ENCODE measurements at regions not wholly inside any gene's neighbourhood (a gene's known extent, or its start where the extent isn't known, plus 50 kb on each side); places are given as distances from the start of the nearest gene placed in this dataset.

GRCh38 chr7:130821864-130822263 lies 87.9 kb upstream of the KLF14 start:
- TF ChIP-seq PAX5 (IDR thresholded peaks at IDR 0.05; ENCODE audit: insufficient read depth, low read length, severe bottlenecking) (no peak), POLR2AphosphoS5 (IDR thresholded peaks at IDR 0.05; ENCODE audit: low read depth, low read length) (no peak), POLR2A (IDR thresholded peaks at IDR 0.05; ENCODE audit: low read depth, low read length) (no peak), SPI1 (IDR thresholded peaks at IDR 0.05; ENCODE audit: low read depth, low read length) (no peak), TAF1 (IDR thresholded peaks at IDR 0.05; ENCODE audit: low read depth, low read length) (no peak), POU2F2 (IDR thresholded peaks at IDR 0.05; ENCODE audit: low read depth, low read length) (no peak)
- DNase-seq (ENCODE audit: insufficient read length, low spot score), result no peak
- FAIRE-seq, result no peak

- FAIRE-seq (no peak), DNase-seq (ENCODE audit: insufficient read length, low spot score) (no peak)
- no peak for TF ChIP-seq POLR2A (IDR thresholded peaks at IDR 0.05; ENCODE audit: low read depth, low read length)
- TF ChIP-seq SPI1 (IDR thresholded peaks at IDR 0.05; ENCODE audit: low read depth, low read length), result no peak
- no peak for TF ChIP-seq POU2F2 (IDR thresholded peaks at IDR 0.05; ENCODE audit: low read depth, low read length)
Observed at GRCh38 chr7:130822642-130823041, 88.6 kb upstream of the KLF14 start.

- TF ChIP-seq TAF1 (IDR thresholded peaks at IDR 0.05; ENCODE audit: low read depth, low read length) (no peak), SPI1 (IDR thresholded peaks at IDR 0.05; ENCODE audit: low read depth, low read length) (no peak)
- DNase-seq (ENCODE audit: insufficient read length, low spot score) (no peak), FAIRE-seq (peak; percentile 66)
Observed at GRCh38 chr7:130823060-130823459, 89.1 kb upstream of the KLF14 start.

- FAIRE-seq (no peak), DNase-seq (ENCODE audit: insufficient read length, low spot score) (no peak)
- TF ChIP-seq TAF1 (IDR thresholded peaks at IDR 0.05; ENCODE audit: low read depth, low read length), result no peak
- TF ChIP-seq POLR2A (IDR thresholded peaks at IDR 0.05; ENCODE audit: low read depth, low read length), result no peak
- no peak for TF ChIP-seq POLR2AphosphoS5 (IDR thresholded peaks at IDR 0.05; ENCODE audit: low read depth, low read length)
- TF ChIP-seq PAX5 (IDR thresholded peaks at IDR 0.05; ENCODE audit: insufficient read depth, low read length, severe bottlenecking), result no peak
- TF ChIP-seq SPI1 (IDR thresholded peaks at IDR 0.05; ENCODE audit: low read depth, low read length), result no peak
- no peak for TF ChIP-seq POU2F2 (IDR thresholded peaks at IDR 0.05; ENCODE audit: low read depth, low read length)
Observed at GRCh38 chr7:130825819-130826218, 91.8 kb upstream of the KLF14 start.

- no peak for DNase-seq (ENCODE audit: insufficient read length, low spot score)
- no peak for FAIRE-seq
- no peak for TF ChIP-seq PAX5 (IDR thresholded peaks at IDR 0.05; ENCODE audit: insufficient read depth, low read length, severe bottlenecking)
- TF ChIP-seq POLR2AphosphoS5 (IDR thresholded peaks at IDR 0.05; ENCODE audit: low read depth, low read length), result no peak
- no peak for TF ChIP-seq POU2F2 (IDR thresholded peaks at IDR 0.05; ENCODE audit: low read depth, low read length)
- no peak for TF ChIP-seq SPI1 (IDR thresholded peaks at IDR 0.05; ENCODE audit: low read depth, low read length)
- no peak for TF ChIP-seq POLR2A (IDR thresholded peaks at IDR 0.05; ENCODE audit: low read depth, low read length)
- no peak for TF ChIP-seq TAF1 (IDR thresholded peaks at IDR 0.05; ENCODE audit: low read depth, low read length)
Observed at GRCh38 chr7:130829415-130829814, 95.4 kb upstream of the KLF14 start.

GRCh38 chr7:130831322-130831721 lies 97.3 kb upstream of the KLF14 start:
- DNase-seq (ENCODE audit: insufficient read length, low spot score) (no peak), FAIRE-seq (no peak)
- no peak for TF ChIP-seq PAX5 (IDR thresholded peaks at IDR 0.05; ENCODE audit: insufficient read depth, low read length, severe bottlenecking)
- TF ChIP-seq SPI1 (IDR thresholded peaks at IDR 0.05; ENCODE audit: low read depth, low read length), result no peak
- TF ChIP-seq TAF1 (IDR thresholded peaks at IDR 0.05; ENCODE audit: low read depth, low read length), result no peak
- TF ChIP-seq POU2F2 (IDR thresholded peaks at IDR 0.05; ENCODE audit: low read depth, low read length), result no peak
- no peak for TF ChIP-seq POLR2A (IDR thresholded peaks at IDR 0.05; ENCODE audit: low read depth, low read length)
- TF ChIP-seq POLR2AphosphoS5 (IDR thresholded peaks at IDR 0.05; ENCODE audit: low read depth, low read length), result no peak

GRCh38 chr7:130831817-130832481 lies 97.9 kb upstream of the KLF14 start:
- FAIRE-seq, result no peak
- no peak for DNase-seq (ENCODE audit: insufficient read length, low spot score)
- no peak for TF ChIP-seq POLR2A (IDR thresholded peaks at IDR 0.05; ENCODE audit: low read depth, low read length)
- no peak for TF ChIP-seq TAF1 (IDR thresholded peaks at IDR 0.05; ENCODE audit: low read depth, low read length)
- TF ChIP-seq PAX5 (IDR thresholded peaks at IDR 0.05; ENCODE audit: insufficient read depth, low read length, severe bottlenecking), result no peak
- TF ChIP-seq SPI1 (IDR thresholded peaks at IDR 0.05; ENCODE audit: low read depth, low read length), result no peak

GRCh38 chr7:130838738-130839137 lies 104.7 kb upstream of the KLF14 start:
- TF ChIP-seq PAX5 (IDR thresholded peaks at IDR 0.05; ENCODE audit: insufficient read depth, low read length, severe bottlenecking) (no peak), TAF1 (IDR thresholded peaks at IDR 0.05; ENCODE audit: low read depth, low read length) (no peak), POLR2A (IDR thresholded peaks at IDR 0.05; ENCODE audit: low read depth, low read length) (no peak), POU2F2 (IDR thresholded peaks at IDR 0.05; ENCODE audit: low read depth, low read length) (no peak), POLR2AphosphoS5 (IDR thresholded peaks at IDR 0.05; ENCODE audit: low read depth, low read length) (no peak)
- DNase-seq (ENCODE audit: insufficient read length, low spot score) (no peak), FAIRE-seq (no peak)

- no peak for TF ChIP-seq POLR2A (IDR thresholded peaks at IDR 0.05; ENCODE audit: low read depth, low read length)
- TF ChIP-seq TAF1 (IDR thresholded peaks at IDR 0.05; ENCODE audit: low read depth, low read length), result no peak
- no peak for TF ChIP-seq PAX5 (IDR thresholded peaks at IDR 0.05; ENCODE audit: insufficient read depth, low read length, severe bottlenecking)
- TF ChIP-seq POLR2AphosphoS5 (IDR thresholded peaks at IDR 0.05; ENCODE audit: low read depth, low read length), result no peak
- no peak for TF ChIP-seq SPI1 (IDR thresholded peaks at IDR 0.05; ENCODE audit: low read depth, low read length)
- no peak for TF ChIP-seq POU2F2 (IDR thresholded peaks at IDR 0.05; ENCODE audit: low read depth, low read length)
- DNase-seq (ENCODE audit: insufficient read length, low spot score) (no peak), FAIRE-seq (no peak)
Observed at GRCh38 chr7:130840599-130840998, 106.6 kb upstream of the KLF14 start.

- DNase-seq (ENCODE audit: insufficient read length, low spot score) (no peak), FAIRE-seq (peak; percentile 20)
- peak; percentile 43; the same call in 1 of the 2 replicates for TF ChIP-seq SPI1 (IDR thresholded peaks at IDR 0.05; ENCODE audit: low read depth, low read length)
- no peak for TF ChIP-seq POLR2A (IDR thresholded peaks at IDR 0.05; ENCODE audit: low read depth, low read length)
- no peak for TF ChIP-seq POU2F2 (IDR thresholded peaks at IDR 0.05; ENCODE audit: low read depth, low read length)
Observed at GRCh38 chr7:130841416-130841815, 107.4 kb upstream of the KLF14 start.
